HG03469 (cell line): ENCODE measurements at regions not wholly inside any gene's neighbourhood (a gene's known extent, or its start where the extent isn't known, plus 50 kb on each side); places are given as distances from the start of the nearest gene placed in this dataset.
A peak's percentile ranks its signal among the peaks of the same experiment; 100 is the strongest.
"Not testable (repeated sequence)": the region's sequence is repeated elsewhere in the genome, so short reads cannot be mapped to it uniquely, and the experiment has no call there.

Experiments
- ATAC-seq: cut with Tn5 transposase; IDR thresholded peaks from one replicate; pipeline ENCODE4 v1.9.1; 2021; ENCODE audit warnings: mild to moderate bottlenecking, moderate library complexity, moderate number of reproducible peaks; ENCODE audit not compliant: unreplicated experiment

DNA sequence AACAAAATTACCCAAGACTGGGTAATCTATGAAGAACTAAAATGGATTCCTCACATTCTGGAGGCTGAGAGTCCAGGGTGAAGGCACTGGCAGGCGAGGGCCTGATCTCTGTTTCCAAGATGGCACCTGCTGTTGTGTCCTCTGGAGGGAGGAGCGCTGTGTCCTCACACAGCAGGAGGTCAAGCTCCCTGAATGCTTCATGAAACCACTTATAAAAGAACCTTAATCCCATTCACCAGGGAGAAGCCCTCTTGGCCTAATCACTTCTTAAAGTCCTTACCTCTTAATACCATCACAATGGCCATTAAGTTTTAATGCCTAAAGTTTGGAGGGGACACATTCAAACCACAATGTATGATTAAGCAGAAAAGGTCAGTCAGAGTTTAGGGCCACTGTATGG is 172.4 kb downstream of the EMP1 start:
- ATAC-seq = no peak

DNA sequence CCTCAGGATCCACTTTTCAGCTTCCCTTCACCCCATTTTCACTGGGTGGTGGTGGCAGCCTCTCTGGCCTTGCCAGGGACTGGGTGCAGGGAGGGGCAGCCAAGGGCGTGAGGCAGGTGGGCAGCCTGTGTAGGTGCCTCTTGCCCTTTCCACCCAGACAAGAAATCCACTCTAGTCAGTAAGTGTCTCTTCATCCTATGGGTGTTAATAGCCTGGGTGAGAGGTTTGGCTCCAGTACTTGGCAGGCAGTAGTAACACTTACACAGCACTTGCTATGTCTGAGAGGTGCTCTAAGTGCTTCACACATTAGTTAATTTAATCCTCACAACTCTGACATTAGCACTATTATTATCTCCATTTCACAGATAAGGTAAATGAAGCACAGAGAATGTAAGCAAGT is 171.9 kb downstream of the EMP1 start:
- no peak for ATAC-seq

- ATAC-seq = no peak
Observed at GRCh38 chr12:13367973-13368372, 171.4 kb downstream of the EMP1 start.

DNA sequence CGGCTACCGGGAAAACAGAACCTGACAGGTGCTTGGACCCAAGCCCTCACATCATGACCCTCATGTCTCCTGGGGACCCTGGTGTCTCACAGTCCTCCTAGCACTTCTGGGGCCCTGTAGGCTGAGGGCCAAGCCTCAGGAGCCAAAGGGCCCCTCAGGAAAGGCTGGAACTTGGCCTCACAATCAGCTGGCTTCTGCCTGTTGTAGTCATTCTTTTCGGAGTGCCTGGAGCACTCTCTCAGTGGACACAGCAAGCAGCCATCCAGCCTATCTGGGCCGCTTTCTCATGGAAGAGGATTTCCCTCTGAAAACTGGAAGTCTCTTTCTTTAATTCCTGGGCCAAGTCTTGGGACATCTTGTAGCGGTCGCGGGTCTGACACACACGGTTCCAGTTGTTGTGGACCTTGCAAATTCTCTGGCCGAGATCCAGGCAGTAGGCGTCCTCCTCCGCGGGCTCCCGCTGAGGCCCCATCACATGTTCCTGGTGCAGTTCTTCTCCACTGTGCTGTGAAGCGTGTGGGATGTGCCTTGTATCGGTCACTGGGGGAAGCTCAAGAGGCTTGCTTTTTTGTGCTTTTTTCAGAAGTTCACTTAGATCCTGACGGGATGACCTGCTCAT is 169.3 kb downstream of the EMP1 start:
- ATAC-seq = no peak

DNA sequence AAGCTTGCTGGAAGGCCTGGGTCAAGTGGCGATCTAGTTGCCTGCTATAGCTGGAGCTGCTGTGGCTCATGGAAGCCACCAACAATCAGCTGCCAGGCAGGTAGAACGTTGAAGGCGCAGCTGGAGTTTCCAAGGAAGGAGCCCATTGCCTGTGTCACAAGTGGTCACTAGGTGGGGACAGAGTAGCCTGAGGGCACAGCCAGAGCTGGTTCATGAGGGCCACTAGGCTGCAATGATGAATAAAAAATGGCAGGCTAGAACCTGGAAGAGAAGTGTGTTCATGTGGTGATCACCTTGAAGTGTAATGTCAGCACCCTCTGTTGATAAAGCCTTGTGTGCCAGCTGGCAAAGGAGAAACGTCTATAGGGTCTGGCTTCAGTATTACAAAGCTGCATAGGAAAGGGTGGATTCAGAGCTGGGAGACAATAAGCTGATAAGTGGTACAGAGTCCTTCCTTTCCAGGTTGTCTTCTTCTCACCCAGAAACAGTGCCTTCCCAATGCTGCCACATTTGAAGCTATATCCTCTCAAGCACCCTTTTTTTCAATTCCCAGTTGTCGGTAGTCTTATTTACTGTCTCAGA is 165.8 kb downstream of the EMP1 start:
- peak; percentile 46 for ATAC-seq

GRCh38 chr12:13359636-13360035 is 163.1 kb downstream of the EMP1 start:
- no peak for ATAC-seq

DNA sequence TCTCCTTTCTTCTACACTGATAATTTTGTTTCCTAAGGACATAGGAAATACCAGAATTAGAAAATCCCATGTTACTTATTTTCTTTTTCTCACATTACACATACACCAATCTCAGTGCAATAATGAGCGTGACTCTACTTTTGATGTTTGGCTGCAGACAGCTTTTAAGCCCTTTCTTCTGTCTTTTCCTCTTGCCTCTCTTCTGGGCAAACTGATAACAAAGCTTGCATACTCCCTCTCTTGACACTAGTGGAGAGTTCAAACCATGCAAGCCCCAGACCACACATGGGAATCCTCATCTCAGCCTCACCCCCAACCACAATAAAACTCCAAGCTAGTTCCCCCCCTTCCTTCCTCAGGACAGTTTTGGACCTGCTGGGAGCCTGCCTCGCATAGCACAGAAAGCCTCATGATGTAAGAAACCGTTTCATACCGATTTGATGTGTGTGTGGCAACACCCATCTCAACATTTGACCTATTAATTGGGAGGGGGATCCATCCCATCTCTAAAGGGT is 161.9 kb downstream of the EMP1 start:
- no peak for ATAC-seq

DNA sequence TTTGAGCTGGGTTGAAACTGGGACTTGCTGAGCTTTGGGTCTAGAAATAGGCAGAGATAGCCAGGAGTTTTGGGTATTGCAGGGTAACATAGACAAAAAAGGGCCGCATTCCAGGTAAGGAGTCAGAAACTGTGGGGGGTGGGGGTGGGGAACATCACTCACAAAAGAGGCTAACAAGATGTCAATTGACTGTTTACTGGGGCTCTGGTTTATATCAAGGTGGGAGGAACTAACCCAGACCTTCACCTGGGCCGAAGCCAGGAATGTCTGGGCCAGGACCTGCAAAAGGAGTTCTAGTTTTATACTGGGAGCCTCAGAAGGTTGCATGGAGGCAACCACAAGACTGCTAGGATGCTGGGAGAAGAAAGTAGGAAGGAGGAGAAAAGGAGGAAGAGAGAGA is 154.4 kb downstream of the EMP1 start:
- no peak for ATAC-seq

GRCh38 chr12:13350381-13350780 is 153.9 kb downstream of the EMP1 start:
- no peak for ATAC-seq

DNA sequence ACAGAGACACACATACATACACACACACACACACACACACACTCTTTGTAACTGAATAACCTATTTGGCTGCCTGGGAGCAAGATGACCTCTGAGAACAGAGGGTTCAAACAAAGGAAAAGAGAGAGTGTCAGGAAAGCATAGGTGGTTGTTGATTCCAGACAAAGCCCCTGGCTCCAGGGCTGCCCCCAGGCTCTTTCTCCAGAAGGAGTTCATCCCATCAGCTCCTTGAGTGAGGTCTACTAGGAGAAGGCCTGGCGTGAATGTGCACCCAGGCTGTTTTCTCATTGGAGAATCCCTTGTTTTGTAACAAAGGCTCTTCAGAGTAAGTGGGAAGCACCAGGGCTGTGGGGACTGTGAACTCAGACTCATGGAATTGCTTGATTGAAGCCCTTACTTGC is 151.9 kb downstream of the EMP1 start:
- ATAC-seq = no peak

- no peak for ATAC-seq
Observed at GRCh38 chr12:13347241-13348043, 150.9 kb downstream of the EMP1 start.

DNA sequence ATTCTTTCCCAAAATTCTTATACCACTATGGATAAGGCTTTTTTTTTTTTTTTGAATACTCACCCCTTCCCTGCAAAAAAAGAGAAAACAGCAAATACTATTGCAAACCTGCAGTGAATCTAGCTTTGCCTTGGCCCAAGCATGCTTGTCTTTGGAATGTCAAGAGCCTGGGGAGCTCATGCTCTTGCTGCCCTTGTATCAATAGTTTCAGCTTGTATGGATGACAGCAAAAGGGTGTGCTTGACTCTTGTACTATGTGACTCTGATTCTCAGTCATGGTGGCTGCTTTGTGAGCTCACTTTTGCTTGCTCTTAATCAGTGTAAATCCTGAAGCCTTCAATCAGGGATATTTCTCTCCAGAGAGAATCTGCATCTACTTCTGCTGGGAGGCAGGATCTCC is 149.2 kb downstream of the EMP1 start:
- no peak for ATAC-seq

- ATAC-seq = no peak
Observed at GRCh38 chr12:13343375-13343774, 146.8 kb downstream of the EMP1 start.

GRCh38 chr12:13342971-13343370 is 146.4 kb downstream of the EMP1 start:
- ATAC-seq = no peak

- ATAC-seq = no peak
Observed at GRCh38 chr12:13340149-13340548, 143.6 kb downstream of the EMP1 start.

GRCh38 chr12:13339538-13339937 is 143.0 kb downstream of the EMP1 start:
- no peak for ATAC-seq

GRCh38 chr12:13339091-13339490 is 142.6 kb downstream of the EMP1 start:
- ATAC-seq = no peak

- no peak for ATAC-seq
Observed at GRCh38 chr12:13337791-13338190, 141.3 kb downstream of the EMP1 start.

GRCh38 chr12:13336216-13336615 is 139.7 kb downstream of the EMP1 start:
- no peak for ATAC-seq

DNA sequence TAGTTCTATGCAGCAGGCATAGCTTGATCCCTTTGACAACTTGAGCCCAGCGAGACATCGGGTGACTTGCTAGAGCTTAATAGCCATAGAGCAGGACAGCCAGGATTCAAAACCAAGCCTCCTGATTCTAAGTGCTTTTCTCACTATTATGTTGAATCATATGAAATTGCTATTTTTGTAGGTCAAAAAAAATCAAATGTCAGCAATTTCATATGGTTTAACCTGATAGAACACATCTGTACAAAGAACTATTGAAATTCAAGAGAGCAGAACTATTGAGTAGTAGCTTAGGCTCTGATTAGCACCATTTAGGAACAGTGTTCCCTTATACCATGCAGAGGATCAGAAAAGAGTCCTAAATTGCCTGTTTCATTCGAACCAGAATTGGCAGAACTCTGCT is 132.0 kb downstream of the EMP1 start:
- no peak for ATAC-seq

DNA sequence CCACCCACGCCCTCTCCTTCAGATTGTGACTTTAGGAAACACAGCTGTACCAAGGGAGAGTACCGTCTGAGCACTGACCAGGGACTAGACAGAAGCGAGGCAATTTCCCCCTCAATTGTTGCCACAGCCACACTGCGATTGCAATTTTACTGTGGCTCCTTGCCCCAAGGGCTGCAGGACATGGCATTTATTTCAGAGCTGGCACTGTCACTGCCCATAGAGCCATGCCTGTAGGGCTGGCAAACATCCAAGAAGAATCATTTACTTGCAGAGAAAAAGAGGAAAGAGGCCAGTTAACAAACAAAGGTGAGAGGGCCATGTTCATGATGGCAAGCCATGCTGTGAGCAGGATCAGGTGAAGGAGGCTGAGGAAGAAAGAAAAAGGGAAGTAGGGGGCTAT is 129.6 kb downstream of the EMP1 start:
- ATAC-seq = no peak

DNA sequence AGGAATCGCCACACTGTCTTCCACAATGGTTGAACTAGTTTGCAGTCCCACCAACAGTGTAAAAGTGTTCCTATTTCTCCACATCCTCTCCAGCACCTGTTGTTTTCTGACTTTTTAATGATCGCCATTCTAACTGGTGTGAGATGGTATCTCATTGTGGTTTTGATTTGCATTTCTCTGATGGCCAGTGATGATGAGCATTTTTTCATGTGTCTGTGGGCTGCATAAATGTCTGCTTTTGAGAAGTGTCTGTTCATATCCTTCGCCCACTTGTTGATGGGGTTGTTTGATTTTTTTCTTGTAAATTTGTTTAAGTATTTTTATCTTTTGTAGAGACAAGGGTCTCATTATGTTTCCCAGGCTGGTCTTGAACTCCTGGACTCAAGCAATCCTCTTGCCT is 128.5 kb downstream of the EMP1 start:
- ATAC-seq = not testable (repeated sequence)
